ENCODE measurements at regions not wholly inside any gene's neighbourhood (a gene's known extent, or its start where the extent isn't known, plus 50 kb on each side); places are given as distances from the start of the nearest gene placed in this dataset.
"Not testable (repeated sequence)": the region's sequence is repeated elsewhere in the genome, so short reads cannot be mapped to it uniquely, and the experiment has no call there.

- no peak for DNase-seq (ENCODE audit: low spot score)
Observed at GRCh38 chr12:68387338-68387737, 55.2 kb upstream of the MDM1 start.

DNA sequence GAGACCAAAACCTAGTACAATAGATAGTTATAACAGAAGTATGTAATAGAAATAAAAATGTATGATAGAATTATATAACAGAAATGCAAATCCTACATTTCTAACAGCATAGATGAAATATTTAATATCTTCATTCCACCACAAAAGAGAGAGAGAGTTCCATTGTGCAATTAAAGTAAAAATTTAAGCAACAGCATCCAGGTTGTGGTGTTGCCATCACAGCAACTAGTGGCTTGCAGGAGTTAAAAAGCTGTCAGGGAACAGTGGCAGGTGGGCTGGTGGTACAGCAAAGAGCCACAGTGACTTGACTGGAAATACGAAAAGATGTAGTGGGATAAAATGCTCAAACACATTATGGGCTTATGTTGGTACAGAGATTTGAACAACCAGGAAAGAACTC is 57.1 kb upstream of the MDM1 start:
- DNase-seq (ENCODE audit: low spot score): no peak

- DNase-seq (ENCODE audit: low spot score): no peak
Observed at GRCh38 chr12:68391937-68392336, 59.8 kb upstream of the MDM1 start.

GRCh38 chr12:68392376-68392775 is 60.2 kb upstream of the MDM1 start:
- no peak for DNase-seq (ENCODE audit: low spot score)

- DNase-seq (ENCODE audit: low spot score): no peak
Observed at GRCh38 chr12:68393417-68393816, 61.3 kb upstream of the MDM1 start.

- no peak for DNase-seq (ENCODE audit: low spot score)
Observed at GRCh38 chr12:68397566-68398158, 65.5 kb upstream of the MDM1 start.

DNA sequence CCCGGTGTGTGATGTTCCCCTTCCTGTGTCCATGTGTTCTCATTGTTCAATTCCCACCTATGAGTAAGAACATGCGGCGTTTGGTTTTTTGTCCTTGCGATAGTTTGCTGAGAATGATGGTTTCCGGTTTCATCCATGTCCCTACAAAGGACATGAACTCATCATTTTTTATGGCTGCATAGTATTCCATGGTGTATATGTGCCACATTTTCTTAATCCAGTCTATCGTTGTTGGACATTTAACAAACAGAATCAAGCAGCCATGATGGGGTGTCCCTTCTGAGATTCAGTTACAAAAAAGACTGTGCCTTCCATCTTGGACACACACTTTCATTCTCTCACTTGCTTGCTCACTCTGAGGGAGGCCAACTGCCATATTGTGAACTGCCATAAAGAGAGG is 66.5 kb upstream of the MDM1 start:
- not testable (repeated sequence) for DNase-seq (ENCODE audit: low spot score)

- DNase-seq (ENCODE audit: low spot score): no peak
Observed at GRCh38 chr12:68400226-68400829, 68.2 kb upstream of the MDM1 start.

DNA sequence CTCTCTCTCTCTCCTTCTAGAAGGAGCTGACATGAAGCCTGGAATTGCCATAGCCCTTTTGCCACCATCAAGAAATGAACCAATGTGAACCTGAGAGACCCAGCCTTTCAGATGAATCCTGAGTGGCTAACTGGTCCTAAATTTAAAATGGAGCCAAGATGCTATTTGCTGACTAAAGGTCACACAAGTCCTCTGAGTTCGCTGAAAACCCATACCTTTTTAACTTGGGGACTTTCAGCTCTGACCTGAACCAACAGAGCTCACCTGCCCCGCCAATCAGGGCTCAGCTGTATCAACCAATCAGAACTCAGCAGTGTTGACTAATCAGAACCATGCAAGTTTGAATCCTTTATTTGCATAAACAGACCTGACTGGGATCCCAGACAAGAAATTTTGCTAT is 70.3 kb upstream of the MDM1 start:
- DNase-seq (ENCODE audit: low spot score): no peak

DNA sequence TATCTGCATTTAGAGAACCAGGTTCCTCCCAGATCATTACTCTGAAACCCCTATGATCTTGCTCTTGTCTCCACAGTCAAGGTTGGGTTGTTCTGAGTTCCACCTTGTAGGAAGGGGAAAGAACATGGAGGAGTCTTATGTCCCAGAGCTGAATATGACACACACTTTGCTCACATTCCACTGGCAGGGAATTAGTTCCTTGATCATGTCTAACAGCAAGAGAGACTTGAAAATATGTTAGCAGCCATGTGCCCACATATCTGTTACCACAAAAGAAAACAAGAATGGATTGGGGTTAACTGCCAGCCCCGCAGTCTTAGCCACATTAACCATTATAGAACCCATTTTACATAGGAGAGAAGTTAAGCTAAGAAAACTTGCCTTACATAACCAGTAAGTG is 71.1 kb upstream of the MDM1 start:
- no peak for DNase-seq (ENCODE audit: low spot score)

- DNase-seq (ENCODE audit: low spot score): no peak
Observed at GRCh38 chr12:68403711-68404110, 71.5 kb upstream of the MDM1 start.

- DNase-seq (ENCODE audit: low spot score): no peak
Observed at GRCh38 chr12:68405343-68405781, 73.2 kb upstream of the MDM1 start.

DNA sequence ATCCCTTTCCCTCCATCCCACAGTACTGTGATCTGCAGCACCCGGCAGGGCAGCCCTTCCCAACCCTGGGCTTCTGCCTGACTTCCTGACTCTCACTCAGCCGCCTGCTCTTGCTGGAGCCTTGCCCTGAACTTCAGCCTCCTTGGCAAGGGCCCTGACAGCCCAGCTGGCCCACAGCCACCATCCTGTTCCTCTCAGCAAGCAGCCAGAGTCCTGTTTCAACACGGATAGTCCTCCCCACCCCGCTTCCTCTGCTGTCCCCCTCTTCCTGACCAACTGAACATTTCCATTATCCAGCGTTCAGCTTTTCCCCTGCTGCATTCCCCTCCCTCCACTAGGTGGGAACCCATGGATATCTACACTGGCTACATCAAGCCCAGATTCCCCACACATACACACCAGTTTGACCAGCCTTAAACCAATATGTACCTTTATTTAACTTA is 74.0 kb upstream of the MDM1 start:
- DNase-seq (ENCODE audit: low spot score): no peak

GRCh38 chr12:68406911-68407310 is 74.7 kb upstream of the MDM1 start:
- DNase-seq (ENCODE audit: low spot score): no peak

GRCh38 chr12:68410018-68410660 is 78.0 kb upstream of the MDM1 start:
- no peak for DNase-seq (ENCODE audit: low spot score)

DNA sequence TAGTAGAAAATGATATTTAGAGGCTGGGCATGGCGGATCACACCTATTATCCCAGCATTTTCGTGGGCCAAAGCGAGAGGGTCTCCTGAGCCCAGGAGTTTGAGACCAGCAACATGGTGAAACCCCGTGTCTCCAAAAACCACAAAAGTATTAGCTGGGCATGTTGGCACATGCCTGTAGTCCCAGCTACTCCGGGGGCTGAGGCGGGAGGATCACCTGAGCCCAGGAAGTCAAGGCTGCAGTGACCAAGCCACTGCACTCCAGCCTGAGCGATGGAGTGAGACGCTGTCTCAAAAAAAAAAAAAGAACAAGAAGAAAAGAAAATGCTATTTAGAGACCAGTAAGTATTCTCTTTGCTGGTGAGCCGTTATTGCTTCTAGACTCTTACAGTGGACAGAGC is 79.2 kb upstream of the MDM1 start:
- no peak for DNase-seq (ENCODE audit: low spot score)

- DNase-seq (ENCODE audit: low spot score): no peak
Observed at GRCh38 chr12:68414988-68415387, 82.8 kb upstream of the MDM1 start.

GRCh38 chr12:68416350-68416749 is 84.2 kb upstream of the MDM1 start:
- DNase-seq (ENCODE audit: low spot score): no peak

GRCh38 chr12:68416826-68417225 is 84.7 kb upstream of the MDM1 start:
- no peak for DNase-seq (ENCODE audit: low spot score)

GRCh38 chr12:68418137-68418460 is 85.9 kb upstream of the MDM1 start:
- DNase-seq (ENCODE audit: low spot score): no peak

DNA sequence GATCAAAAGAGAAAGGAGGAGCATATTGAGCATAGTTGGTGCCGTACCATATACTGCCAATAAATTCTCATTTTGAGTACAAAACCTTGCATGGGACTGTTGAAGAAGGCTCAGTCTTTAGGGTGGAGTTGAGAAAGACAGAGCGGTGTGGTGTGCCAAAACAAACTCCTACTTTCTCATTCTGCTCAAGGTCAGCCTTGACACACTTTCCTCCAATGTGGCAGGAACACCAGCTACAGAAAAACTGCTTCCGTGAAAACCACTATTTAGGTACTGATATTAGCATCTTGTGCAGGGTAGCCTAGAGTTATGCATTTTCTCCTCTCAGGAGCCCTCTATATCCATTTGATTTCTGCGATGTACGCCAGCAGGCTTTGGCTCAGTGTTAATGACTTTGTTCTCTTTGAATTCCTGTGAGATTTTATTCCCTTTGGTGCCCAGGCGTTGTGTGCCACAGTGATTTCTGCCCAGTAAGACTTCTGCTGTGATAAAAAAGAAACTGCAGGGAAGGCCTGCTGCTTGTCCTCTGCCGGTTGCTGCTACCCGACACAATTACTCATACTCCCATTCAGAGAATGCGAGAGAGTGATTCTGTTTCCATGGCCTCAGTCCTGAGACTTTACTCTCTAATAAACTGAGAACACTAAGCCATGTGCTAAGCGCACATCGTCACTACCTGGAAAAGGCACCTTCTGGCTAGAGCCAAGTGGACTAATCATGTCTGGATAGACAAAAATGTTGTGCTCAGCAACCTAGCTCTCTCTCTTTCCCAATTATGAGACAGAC is 88.3 kb upstream of the MDM1 start:
- DNase-seq (ENCODE audit: low spot score): peak; percentile 10

DNA sequence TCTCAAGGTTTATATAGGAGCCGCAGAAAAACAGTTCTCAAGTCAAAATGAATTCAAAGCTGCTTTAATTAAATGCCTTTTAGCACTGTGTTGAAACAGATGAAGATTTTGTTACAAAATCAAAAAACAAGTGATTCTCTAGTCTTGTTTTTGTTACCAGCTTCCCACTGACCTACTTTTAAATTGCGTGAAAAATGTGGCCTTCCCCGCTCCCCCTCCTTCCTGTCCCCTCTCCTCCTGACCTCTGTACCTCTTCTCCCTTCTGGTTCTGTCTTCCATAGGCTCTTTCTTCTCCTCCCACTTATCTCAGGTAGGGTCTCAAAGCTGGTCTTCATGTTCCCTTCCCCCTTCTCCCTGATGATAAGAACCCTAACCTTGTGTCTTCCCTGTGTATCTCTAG is 90.0 kb upstream of the MDM1 start:
- DNase-seq (ENCODE audit: low spot score): no peak

GRCh38 chr12:68422956-68423574 is 90.9 kb upstream of the MDM1 start:
- no peak for DNase-seq (ENCODE audit: low spot score)

All from CD4-positive, alpha-beta T cell treated with Interleukin-15 for 4 hours (primary cell).